D341Med (cell line): ENCODE measurements at regions not wholly inside any gene's neighbourhood (a gene's known extent, or its start where the extent isn't known, plus 50 kb on each side); places are given as distances from the start of the nearest gene placed in this dataset.

ENCODE experiments used
- DNase-seq: peaks from one replicate; pipeline ENCODE4 v3.0.0; 2012; ENCODE audit warnings: low spot score

DNA sequence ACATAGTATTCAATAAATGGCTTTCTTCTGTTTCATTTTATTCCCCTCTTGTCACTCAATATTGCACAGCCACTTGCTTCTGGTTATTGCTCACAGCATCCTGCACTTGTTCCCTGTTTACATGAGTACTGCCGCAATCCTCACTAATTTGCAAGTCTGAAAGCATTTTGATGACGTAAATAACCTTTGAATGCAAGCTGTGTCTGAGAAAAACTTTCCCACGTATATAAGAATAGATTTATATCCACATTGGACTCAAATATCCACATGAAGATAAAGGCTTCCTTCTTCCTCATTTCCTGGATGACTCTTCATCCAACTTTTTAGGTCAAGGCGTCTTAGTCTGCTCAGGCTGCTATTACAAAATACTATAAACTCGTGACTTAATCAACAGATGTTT is 88.2 kb upstream of the DAP start:
- no peak for DNase-seq

DNA sequence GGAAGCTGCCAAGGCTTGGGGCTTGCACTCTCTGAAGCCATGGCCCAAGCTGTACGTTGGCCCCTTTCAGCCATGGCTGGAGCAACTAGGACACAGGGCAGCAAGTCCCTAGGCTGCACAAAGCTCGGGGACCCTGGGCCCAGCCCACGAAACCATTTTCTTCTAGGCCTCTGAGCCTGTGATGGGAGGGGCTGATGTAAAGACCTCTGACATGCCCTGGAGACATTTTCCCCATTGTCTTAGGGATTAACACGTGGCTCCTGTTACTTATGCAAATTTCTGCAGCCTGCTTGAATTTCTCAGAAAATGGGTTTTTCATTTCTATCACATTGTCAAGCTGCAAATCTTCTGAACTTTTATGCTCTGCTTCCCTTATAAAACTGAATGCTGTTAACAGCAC is 83.0 kb upstream of the DAP start:
- no peak for DNase-seq

DNA sequence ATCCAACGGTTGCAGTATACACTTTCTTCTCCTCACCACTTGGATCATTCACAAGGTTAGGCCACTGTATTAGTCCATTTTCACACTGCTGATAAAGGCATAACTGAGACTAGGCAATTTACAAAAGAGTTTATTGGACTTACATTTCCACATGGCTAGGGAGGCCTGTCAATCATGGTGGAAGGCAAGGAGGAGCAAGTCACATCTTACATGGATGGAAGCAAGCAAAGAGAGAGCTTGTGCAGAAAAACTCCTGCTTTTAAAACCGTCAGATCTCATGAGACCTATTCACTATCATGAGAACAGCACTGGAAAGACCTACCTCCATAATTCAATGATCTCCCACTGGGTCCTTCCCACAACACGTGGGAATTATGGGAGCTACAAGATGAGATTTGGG is 81.8 kb upstream of the DAP start:
- DNase-seq = no peak

DNA sequence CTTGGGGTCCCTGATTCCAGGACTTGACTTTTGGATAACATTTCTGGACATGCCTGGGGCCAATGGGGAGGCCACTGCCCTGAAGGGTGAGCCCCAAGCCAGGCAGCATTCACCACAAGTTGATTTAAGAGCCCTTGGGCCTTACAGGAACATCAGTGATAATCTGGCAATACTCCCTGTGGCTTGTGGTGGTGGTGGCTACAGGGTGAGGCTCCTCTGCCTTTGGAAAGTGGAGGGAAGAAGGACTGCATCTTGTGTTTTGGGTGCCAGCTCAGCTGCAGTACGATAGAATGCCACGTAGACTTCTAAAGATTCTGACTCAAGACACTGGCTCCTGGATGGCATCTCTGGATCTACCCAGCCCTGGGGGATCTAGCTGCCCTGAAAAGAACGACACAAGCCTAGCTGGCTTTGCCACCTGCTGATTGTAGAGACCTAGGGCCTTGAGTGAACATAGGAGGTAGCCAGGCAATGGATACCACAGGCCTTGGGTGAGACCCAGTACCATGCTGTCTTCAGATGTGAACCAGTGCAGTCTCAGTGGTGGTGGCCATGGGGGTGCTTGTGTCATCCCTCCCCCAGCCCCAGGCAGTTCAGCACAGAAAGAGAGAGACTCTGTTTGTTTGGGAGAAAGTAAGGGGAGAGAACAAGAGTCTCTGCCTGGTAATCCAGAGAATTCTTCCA is 79.0 kb upstream of the DAP start:
- DNase-seq = no peak

DNA sequence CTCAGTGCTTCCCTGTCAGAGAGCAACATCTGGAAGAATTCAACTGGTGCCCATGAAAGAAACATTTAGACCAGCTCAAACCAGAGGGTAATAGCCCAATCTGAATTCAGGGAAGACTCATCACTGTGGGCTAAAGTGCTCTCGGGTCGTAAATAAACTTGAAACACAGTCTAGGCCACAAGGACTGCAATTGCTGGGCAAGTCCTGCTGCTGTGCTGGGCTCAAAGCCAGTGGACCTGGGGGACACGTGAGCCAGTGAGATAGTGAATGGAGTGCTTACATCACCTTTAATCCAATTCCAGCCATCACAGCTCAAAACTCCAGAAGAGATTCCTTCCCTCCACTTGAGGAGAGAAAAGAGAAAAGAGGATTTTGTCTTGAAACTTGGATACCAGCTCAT is 78.1 kb upstream of the DAP start:
- DNase-seq = no peak

DNA sequence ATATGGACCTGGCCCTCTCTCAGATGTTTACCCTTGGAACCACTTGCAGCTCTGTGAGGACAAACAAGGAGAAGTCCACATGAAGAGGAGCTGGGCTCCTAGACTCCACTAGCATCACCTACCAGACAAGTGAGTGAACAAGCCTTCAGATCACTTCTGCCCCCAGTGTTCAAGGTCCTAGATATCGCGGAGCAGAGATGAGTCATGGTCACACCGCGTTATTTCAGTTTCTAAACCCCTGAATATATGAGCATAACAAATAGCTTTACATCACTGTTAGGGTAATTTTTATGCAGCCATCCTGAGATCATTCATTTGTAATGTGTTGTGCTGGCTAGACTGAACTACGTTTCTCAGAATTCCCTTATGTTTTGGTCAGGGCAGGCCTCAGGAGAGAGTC is 77.0 kb upstream of the DAP start:
- no peak for DNase-seq

GRCh38 chr5:10836986-10837385 is 76.0 kb upstream of the DAP start:
- DNase-seq = no peak

GRCh38 chr5:10834695-10835094 is 73.7 kb upstream of the DAP start:
- no peak for DNase-seq

DNA sequence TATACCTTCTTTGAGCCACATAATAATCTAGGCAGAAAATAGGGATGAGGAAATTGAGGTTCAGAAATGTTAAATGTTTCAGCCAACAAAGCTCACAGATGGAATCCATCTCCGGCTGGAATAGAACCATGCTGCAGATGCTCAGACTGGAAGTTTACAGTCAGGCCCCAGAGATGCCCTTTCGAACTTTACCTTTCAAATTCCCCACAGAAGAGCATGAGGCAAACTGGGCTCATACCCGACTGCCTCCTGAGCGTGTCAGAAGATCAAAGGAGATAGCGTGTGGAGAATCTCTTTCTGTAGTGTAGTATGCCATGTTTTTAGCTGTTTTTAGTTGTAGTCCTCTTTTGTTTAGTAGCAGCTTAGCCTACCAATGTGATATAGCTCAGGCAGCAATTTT is 72.0 kb upstream of the DAP start:
- DNase-seq = no peak

- DNase-seq = no peak
Measured at GRCh38 chr5:10832421-10832820, 71.4 kb upstream of the DAP start.

GRCh38 chr5:10831419-10831818 is 70.4 kb upstream of the DAP start:
- DNase-seq = no peak

GRCh38 chr5:10828241-10828640 is 67.2 kb upstream of the DAP start:
- DNase-seq = no peak

DNA sequence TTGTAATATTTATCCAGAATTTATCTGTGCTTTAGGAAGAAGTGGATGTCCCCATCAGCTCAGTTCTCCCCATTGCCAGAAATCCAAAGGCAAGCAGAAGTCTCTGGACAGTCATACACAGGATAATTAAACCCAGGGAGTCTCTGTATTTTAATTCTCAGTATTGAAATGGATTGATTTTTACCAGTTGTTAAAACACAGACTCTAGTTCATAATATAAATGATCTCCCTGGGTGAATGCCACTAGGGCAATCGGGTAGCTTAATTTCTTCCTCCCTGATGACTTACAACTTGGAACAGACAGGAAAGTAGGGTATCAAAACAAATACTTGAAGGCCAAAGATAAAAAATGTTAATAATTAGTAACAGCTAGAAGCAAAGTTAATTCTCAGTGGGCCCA is 66.5 kb upstream of the DAP start:
- DNase-seq = no peak

- DNase-seq = no peak
Measured at GRCh38 chr5:10826971-10827370, 65.9 kb upstream of the DAP start.

DNA sequence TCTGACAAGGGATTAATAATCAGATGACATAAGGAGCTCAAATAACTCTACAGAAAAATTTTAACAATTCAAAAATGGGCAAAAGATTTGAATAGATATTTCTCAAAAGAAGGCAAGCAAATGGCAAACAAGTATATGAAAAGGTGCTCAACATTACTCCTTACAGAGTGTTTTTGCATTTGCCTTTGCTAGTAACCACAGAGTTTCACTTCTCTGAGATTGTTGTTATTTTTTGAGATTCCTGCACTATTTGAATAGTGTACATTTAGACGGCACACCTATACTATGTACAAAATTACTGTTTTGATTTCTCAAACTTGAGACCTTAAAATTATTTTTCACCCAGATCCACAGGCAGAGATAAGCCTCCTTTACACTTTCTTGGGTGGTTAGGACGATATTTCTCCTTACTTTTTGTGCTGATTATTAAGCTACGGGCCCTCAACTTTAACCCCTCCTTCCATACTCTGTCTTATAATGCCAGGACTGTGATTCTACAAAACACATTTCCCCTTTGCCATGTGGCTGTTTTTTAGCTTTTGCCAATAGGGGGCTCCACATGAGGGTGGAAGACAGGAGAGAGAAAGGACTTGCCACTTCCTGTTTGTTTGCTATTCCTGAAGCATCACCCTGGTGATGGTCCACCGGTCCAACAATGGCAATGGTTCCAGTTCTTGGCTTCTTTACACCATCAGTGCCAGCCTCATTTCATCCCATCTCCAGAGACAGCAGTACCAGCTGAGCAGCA is 65.0 kb upstream of the DAP start:
- DNase-seq = no peak

DNA sequence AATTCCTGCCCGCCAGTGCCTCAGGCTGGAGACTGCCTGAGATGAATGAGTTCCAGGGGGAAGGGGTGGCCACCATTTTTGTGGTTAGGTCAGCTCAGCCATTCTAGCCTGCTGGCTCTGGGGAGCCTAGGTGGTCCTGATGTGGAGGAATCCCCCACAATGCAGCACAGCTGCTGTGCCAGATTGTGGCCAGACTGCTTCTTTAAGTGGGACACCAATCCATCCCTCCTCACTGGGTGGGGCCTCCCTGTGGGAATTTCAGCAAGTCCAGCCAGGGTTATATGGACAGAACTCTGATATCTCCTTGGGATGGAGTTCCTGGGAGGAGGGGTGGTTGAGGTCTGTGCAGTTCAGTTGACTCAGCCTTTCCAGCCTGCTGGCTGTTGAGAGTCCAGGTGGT is 51.2 kb upstream of the DAP start:
- DNase-seq = no peak
